Thoracic aorta (tissue), 2 donors: ENCODE measurements at regions not wholly inside any gene's neighbourhood (a gene's known extent, or its start where the extent isn't known, plus 50 kb on each side); places are given as distances from the start of the nearest gene placed in this dataset.

Experiments
- ATAC-seq: fragments of 150-250 bp; one replicate; pipeline ENCODE4 v1.8.0; 2017; ENCODE audit warnings: low read depth; ENCODE audit not compliant: insufficient number of reproducible peaks, low FRiP score
- DNase-seq: peaks from one replicate; pipeline ENCODE4 v3.0.0-alpha.2; 2020; ENCODE audit warnings: low spot score
- H3K27ac ChIP-seq, 2 donors: fragments of 200-600 bp; sonication (generic); 1 replicate in 1 of 2; 2 replicates in 1 of 2; pipeline ENCODE4 v1.5.1; 2016; ENCODE audit warnings: mild to moderate bottlenecking in 2 of 2, moderate library complexity in 2 of 2
- H3K27me3 ChIP-seq: fragments of 200-600 bp; sonication (generic); replicated peaks from 2 replicates; pipeline ENCODE4 v1.6.0; 2016; ENCODE audit warnings: mild to moderate bottlenecking; ENCODE audit not compliant: insufficient read depth
- H3K36me3 ChIP-seq: fragments of 200-600 bp; sonication (generic); one replicate; pipeline ENCODE4 v1.5.1; 2016
- H3K4me1 ChIP-seq, 2 donors: fragments of 200-600 bp; sonication (generic); 1 replicate in 1 of 2; 2 replicates in 1 of 2; pipeline versions ENCODE4 v1.5.1 to v1.6.0; 2016; ENCODE audit warnings: low read depth in 2 of 2, mild to moderate bottlenecking in 1 of 2; ENCODE audit not compliant: control insufficient read depth in 1 of 2
- H3K4me3 ChIP-seq: fragments of 200-600 bp; sonication (generic); 2 replicates; pipeline ENCODE4 v1.5.1; 2016; ENCODE audit warnings: mild to moderate bottlenecking
- H3K9me3 ChIP-seq: fragments of 200-600 bp; sonication (generic); 2 replicates; pipeline ENCODE4 v1.5.1; 2016
- CTCF ChIP-seq: fragments of 200-600 bp; sonication (generic); IDR thresholded peaks from one replicate; pipeline ENCODE4 v1.5.1; 2019; ENCODE audit warnings: antibody characterized with exemption

GRCh38 chr10:27392606-27393005 lies 111.5 kb upstream of the RAB18 start:
- no peak for ATAC-seq
- H3K4me1 ChIP-seq, result no peaks in the 10 kb centered on the region
- no peak overlapping the region for H3K4me3 ChIP-seq
- H3K27ac ChIP-seq, result no peak overlapping the region
- H3K36me3 ChIP-seq, result no peaks in the 10 kb centered on the region
- no peak for DNase-seq
- no peaks in the 10 kb centered on the region for H3K27me3 ChIP-seq
- no peak for TF ChIP-seq CTCF
- H3K9me3 ChIP-seq, result no peaks in the 10 kb centered on the region

- Histone ChIP-seq H3K36me3 (no peaks in the 10 kb centered on the region), H3K27me3 (no peaks in the 10 kb centered on the region), H3K27ac (no peak overlapping the region), H3K4me1 (no peaks in the 10 kb centered on the region), H3K4me3 (no peak overlapping the region), H3K9me3 (no peaks in the 10 kb centered on the region)
- DNase-seq (no peak), ATAC-seq (no peak)
- TF ChIP-seq CTCF, result no peak
Observed at GRCh38 chr10:27391916-27392315, 112.2 kb upstream of the RAB18 start.

DNA sequence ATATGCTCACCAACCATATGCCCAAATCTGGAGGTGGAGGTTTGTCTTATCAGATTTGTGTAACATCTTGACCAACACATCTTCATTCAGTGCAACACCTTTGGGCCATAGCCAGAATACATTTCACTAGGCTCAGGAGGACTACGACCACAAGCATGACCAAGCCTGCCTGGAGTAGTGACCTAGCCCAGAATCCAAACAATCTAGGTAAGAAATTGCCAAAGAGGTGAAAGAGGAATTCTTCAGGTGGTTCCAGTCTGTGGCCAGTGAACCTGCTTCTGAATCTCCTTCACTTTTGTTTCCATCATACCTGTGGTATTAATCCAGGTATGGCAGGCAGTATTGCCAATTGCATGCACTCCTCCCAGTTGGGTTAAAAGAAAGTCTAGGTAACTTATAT lies 112.8 kb upstream of the RAB18 start:
- TF ChIP-seq CTCF, result no peak
- no peaks in the 10 kb centered on the region for H3K27me3 ChIP-seq
- ATAC-seq (no peak), DNase-seq (no peak)
- H3K36me3 ChIP-seq, result no peaks in the 10 kb centered on the region
- no peak overlapping the region for H3K27ac ChIP-seq
- H3K4me1 ChIP-seq, result no peaks in the 10 kb centered on the region
- no peaks in the 10 kb centered on the region for H3K9me3 ChIP-seq
- H3K4me3 ChIP-seq, result no peak overlapping the region

- Histone ChIP-seq H3K27ac (no peak overlapping the region), H3K4me3 (no peak overlapping the region), H3K27me3 (no peaks in the 10 kb centered on the region), H3K9me3 (no peaks in the 10 kb centered on the region), H3K36me3 (no peaks in the 10 kb centered on the region), H3K4me1 (no peaks in the 10 kb centered on the region)
- DNase-seq (no peak), ATAC-seq (no peak)
- no peak for TF ChIP-seq CTCF
Observed at GRCh38 chr10:27390681-27391080, 113.4 kb upstream of the RAB18 start.

DNA sequence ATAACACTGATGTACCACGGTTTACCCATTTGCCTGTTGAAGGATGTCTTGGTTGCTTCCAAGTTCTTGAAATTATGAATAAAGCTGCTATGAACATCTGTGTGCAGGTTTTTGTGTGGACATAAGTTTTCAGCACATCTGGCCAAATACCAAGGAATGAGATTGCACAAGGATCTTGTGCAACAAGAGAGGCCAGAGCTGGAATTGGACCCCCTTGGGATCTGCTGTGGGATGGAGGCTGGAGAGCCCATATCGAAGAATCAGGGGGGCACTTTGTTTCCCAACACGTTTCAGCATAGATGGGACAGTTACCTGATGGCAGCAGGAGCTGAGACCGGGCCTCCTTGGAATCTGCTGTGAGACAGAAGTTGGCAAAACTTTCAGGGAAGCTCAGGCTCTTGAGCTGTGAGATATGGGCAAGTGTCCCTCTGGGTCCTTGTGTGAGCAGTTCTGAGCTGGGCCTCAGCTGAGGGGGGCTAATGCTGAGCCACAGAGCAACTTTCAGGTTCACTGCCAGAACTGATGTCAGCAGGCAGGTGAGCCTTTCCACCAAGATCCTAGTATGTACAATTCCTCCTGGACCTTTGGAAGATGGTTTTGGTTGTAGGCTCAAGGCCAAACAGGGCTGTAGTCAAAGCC lies 115.2 kb upstream of the RAB18 start:
- no peak for DNase-seq
- H3K27me3 ChIP-seq, result no peaks in the 10 kb centered on the region
- H3K9me3 ChIP-seq, result no peaks in the 10 kb centered on the region
- no peak overlapping the region for H3K27ac ChIP-seq
- no peaks in the 10 kb centered on the region for H3K36me3 ChIP-seq
- no peak for TF ChIP-seq CTCF
- no peak overlapping the region for H3K4me3 ChIP-seq
- ATAC-seq, result no peak
- H3K4me1 ChIP-seq, result no peaks in the 10 kb centered on the region
